Fibroblast of skin of left biceps (primary cell): ENCODE measurements at regions not wholly inside any gene's neighbourhood (a gene's known extent, or its start where the extent isn't known, plus 50 kb on each side); places are given as distances from the start of the nearest gene placed in this dataset.
A peak's percentile ranks its signal among the peaks of the same experiment; 100 is the strongest.

Experiments
- DNase-seq, 2 experiments: peaks; one replicate each; pipeline ENCODE4 v3.0.0-alpha.2; 2013; ENCODE audit warnings: low read depth in 2 of 2

DNA sequence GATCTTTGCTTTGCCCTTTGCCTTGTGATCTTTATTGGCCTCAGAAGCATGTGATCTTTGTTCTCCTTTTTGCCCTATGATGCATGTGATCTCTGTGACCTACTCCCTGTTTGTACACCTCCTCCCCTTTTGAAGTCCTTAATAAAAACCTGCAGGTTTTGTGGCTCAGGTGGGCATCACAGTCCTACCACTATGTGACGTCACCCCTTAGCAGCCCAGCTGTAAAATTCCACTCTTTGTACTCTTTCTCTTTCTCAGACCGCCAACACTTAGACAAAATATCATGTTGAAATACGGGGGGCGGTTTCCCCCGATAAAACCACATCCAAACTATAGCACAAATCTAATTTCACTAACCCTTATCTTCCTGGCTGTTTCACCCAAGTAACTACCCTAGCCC, 76.7 kb upstream of the RAPGEF4 start:
- no peak for DNase-seq

DNA sequence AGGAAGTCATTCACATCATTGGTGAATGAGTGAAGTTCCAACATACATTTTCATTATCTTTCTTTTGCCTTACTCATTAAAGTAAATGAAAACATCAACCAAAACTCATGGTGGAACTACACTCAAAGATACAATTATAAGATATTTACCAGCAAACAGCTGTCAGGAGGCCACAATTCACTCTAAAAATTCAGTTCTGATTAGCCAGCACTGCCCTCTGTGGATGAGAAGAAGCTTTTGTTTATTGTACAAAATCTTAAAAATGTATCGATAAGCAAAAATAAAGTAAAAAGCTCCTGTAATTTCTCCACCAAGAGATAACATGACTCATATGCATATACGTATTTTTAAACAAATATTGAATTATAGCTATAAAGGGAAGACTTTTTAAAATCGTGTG, 73.5 kb upstream of the RAPGEF4 start:
- no peak for DNase-seq

DNA sequence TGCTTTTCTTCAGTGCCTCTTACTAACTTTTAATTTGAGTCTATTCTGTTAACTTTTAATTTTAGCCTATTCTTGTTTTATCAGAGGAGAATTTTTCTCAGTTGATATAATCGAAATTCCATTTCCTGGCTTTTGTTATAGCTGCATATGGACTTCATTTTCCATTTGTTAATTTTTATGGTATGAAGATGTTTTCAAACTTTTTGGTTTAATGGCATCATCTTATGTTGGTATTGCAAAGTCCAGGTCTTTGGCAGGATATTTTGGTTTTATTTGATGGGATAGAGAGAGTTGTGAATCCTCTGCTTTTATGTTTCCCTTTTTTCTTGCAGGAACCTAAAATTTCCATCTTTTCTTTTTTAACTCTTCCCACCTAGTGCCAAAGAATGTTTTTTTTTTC, 70.9 kb upstream of the RAPGEF4 start:
- DNase-seq: no peak

DNA sequence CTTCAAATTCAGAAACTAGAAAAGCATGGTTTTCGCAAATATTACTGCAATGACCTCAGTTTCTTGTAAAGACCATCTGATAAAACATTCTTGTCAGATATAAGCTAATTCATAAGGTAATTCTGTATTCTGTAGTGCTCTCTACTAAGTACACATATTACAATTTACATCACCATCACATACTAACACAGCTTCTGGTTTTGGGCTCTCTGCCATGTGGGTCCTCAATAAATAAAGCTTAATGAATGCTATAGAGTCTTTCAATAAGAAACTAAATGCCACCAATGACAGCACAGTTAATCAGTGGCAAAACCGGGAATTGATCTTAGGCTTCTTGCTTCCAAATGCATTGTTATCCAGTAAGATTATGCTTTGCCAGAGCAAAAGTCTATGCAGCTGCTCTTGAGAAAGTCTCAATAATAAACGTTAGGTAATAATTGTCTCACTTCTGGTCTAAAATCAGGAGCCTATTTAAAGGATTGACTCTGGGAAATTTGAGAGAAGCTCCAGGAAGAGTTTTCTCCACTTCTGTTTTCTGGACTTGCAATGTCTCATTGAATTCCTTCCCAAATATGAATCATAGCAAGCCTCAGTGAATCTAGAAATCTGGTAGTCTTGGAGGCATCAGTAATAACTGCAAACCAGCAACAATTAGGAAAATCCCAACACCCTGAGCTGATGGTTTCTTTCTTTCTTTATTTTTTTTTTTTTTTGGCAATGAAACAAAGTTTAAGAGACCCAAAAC, 67.9 kb upstream of the RAPGEF4 start:
- peak in 1 of 2 experiments; percentile 19 for DNase-seq

DNA sequence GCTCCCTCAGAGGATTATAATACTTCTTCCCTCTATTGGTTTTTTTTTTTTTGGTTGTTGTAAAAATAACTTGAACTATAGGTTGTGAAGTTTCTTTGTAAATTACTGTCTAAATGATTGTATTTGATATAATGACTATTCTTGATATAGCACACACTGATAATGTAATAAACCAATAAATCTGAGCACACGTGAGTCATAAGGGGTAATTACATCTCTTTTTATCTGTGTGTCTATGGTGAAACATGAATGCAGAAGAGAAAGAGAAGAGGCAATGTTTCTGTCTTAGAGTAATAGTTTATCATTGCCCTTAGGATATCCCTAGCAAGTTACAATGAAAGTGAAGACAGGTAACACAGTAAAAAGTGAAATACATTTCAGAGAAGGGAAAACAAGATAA, 64.1 kb upstream of the RAPGEF4 start:
- no peak for DNase-seq

DNA sequence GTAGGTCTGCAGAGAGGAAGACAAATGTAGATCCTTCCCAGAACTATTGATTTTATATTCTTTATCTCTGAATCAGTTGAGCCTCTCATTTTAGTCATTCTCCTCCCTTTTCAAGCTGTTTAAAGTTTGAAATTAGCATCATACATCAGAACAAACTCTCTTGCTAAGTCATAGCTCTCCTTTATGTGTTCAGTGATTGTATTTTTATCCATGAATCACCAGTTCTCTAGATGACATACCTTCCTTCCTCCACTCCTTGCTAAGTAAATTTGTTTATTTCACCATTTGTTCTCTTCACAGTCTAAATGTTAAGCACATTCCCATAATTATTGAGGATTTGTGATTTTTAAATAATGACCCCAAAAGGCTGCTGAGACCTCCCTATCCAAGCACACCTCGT, 63.5 kb upstream of the RAPGEF4 start:
- no peak for DNase-seq

DNA sequence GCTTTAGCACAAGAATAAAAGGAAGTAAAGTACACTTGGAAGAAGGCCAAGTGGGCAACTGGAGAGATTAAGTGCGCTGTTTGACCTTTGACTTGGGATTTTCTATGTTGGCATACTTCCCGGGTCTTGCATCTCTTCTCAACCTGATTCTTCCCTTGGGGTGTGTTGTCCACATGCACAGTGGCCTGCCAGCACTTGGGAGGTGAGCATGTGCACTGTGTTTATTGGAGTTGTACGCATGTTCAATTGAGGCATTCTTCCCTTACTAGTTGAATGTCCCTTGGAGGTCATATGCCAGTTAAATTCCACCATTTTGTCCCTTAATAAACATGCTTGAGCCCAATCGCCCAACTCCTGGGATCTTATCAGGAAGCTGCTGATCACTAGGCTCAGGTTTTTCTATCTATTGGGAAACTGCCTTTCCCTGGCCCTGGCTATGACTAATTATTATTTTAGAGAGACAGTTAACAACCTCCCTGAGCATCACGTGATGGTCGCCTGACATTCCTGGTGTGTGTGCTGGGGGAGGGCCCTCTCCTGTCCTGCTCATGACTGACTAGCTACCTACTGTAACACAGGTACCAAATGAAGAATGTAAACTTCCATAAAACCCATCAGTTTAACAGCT, 62.5 kb upstream of the RAPGEF4 start:
- DNase-seq: no peak

DNA sequence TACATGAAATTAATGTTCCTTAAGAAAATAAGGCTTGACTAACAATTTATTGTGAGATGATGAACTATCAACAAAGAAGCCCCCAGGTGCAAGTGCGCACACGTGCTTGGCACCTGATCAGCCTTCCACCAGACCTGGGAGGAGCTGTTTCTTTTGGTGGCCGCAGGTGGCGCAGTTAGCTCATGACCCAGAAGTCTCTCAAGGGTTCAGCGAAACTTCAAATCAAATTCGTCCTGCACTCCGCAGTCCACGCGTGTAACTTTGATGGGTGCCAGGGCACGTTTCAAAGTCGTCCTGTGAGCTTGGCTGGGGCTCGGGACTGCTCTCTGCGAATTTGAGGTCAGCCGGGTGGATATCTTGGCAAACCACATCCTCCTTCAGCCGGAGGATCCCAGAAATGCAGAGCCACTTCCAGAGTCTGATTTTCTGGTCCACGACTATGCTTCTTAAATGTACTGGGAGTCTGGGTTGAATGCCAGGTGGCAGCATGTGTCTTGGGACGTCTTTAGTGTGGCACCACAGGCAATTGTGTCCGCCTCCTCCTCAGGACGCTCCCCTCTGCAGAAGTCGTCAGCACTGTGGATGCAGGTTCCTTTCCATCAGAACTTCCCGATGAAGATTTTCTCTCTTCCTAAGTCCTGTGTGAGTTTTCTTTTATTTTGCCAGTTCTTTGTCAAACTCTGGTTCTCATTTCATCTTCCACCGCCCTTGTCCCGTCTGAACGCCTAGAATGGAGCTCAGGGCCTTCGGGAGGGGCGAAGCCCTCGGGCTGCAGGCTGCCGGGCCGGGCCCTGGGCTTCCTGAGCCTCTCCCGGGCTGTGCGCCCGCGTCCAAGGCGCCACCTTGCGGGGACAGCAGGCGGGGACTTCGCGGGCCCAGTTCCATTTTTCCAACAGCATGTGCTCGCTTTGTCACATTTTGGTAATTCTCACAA, 61.3 kb upstream of the RAPGEF4 start:
- no peak for DNase-seq

DNA sequence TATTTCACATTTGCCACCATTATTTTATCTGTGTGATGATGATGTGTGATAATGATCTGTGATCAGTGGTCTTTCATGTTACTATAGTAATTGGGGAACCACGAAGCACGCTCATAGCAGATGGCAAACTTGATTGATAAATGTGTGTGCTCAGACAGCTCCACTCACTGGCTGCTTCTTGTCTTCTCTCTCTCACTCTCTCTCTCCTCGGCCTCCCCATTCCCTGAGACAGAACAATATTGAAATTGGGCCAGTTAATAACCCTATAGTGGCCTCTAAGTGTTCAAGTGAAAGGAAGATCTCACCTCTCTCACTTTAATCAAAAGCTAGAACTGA, 60.7 kb upstream of the RAPGEF4 start:
- DNase-seq: no peak

DNA sequence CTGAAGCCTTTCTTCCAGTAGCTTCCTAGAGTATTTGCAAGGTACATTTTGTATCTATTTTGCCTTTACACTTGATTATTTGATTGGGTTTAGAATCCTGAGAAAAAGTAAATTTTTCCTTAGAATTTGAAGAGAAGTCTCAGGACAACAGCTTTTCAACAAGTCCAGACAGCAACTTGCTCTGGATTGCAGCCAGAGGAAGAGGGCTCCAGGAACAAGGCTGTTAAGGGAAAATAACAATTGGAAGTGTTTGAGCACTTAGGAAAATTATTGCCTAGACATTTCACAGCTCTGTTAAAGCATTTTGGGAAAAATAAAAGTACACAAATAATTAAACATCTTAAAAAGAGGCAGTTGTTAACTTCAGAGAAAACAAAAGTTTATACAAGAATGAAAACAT, 58.3 kb upstream of the RAPGEF4 start:
- no peak for DNase-seq

DNA sequence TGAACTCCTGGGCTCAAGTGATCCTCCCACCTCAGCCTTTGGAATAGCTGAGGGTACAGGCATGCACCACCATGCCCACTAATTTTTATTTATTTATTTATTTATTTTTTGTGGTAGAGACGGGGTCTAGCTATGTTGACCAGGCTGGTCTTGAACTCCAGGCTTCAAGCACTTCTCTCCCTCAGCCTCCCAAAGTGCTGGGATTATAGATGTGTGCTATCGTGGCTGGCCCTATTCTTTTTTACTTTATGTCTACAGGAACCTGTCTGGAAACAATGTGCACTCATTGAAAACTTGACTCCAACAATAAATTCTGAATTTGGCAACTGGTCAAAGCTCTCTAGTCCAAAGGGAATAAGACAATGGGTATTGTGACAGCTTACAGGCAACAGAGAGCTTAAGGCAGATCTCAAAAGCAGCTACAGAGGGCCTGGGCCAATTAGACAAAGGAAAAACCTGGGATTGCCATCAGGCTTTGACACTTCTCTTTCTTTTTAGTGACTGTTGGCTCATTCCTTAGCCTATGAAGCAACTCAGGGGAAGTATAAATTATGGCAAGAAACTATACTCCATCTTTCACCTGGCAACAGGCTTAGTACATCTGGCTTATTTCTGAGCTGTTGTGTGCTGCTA, 55.1 kb upstream of the RAPGEF4 start:
- DNase-seq: no peak

DNA sequence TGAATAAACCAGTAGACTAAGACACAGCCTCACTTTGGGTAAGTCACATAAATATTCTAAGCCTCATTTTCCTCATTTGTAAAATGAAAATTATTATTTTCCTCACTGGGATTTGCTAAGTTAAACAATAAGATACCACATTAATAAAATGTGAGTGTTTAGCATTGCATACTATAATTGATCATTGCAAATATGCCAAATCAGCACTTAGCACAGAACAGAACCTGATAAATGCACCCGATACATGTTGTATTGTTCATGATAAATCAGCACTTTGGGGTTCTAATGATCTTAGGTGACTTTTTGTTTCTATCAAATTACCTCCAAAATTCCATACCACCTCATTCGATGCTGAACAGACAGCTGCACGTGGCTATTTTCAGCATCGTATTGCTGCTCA, 50.2 kb upstream of the RAPGEF4 start:
- no peak for DNase-seq
